Pancreas (tissue), 10 donors: ENCODE measurements at regions not wholly inside any gene's neighbourhood (a gene's known extent, or its start where the extent isn't known, plus 50 kb on each side); places are given as distances from the start of the nearest gene placed in this dataset.

Experiments
- ATAC-seq, 4 donors: fragments of 200-7000 bp; cut with Tn5 transposase; one replicate each; pipeline versions ENCODE4 v1.8.0 to v1.9.1; 2020; ENCODE audit warnings: mild to moderate bottlenecking in 4 of 4, moderate library complexity in 4 of 4
- DNase-seq, 6 donors: peaks; one replicate each; pipeline ENCODE4 v3.0.0-alpha.2; 2020
- FAIRE-seq: peaks from 2 replicates; lab custom pipeline; 2012; peaks lifted over from hg19 to GRCh38; lab: Jason Lieb, UNC
- H3K27ac ChIP-seq, 4 donors: fragments of 200-600 bp; sonication (generic); 1 replicate in 3 of 4; 2 replicates in 1 of 4; pipeline versions ENCODE4 v1.5.0 to v1.8.0; 2020
- H3K27me3 ChIP-seq, 4 donors: fragments of 200-600 bp; one replicate each; pipeline ENCODE4 v1.8.0; 2021
- H3K36me3 ChIP-seq, 3 donors: fragments of 200-600 bp; sonication (generic) in 1 of 3; one replicate each; pipeline versions ENCODE4 v1.5.0 to v1.8.0; 2020 to 2021
- H3K4me1 ChIP-seq, 3 donors: fragments of 200-600 bp; one replicate each; pipeline ENCODE4 v1.8.0; 2021
- H3K4me3 ChIP-seq, 4 donors: fragments of 200-600 bp; sonication (generic) in 2 of 4; one replicate each; pipeline versions ENCODE4 v1.5.0 to v1.8.0; 2020 to 2021
- H3K9me3 ChIP-seq, 4 donors: fragments of 200-600 bp; one replicate each; pipeline ENCODE4 v1.8.0; 2021
- CTCF ChIP-seq, 4 donors: fragments of 200-600 bp; sonication (generic) in 3 of 4; IDR thresholded peaks; one replicate each; pipeline versions ENCODE4 v1.5.0 to v1.8.0; 2021; ENCODE audit warnings: antibody characterized with exemption in 4 of 4
- WGBS, 2 donors: extraction: QIAGEN DNeasy Blood & Tissue Kit; methylation state at CpG; one replicate each; pipeline ENCODE4 v1.1.7; 2013; 5-methylcytosine and 5-hydroxymethylcytosine counted together
- intact Hi-C, 3 donors: fragments of 100-400 bp; cut with DNase I; formaldehyde crosslinking; loops; one replicate each; pipeline versions ENCODE4 v1.11.1 to v1.14.2; 2022
- donor health status: healthy with polysubstance abuse.
- donor health status: DM: no; HTN: no; CAD: no; lungs with moderate emphysema.
- donor health status: DM: no; HTN: no; CAD: no.
- donor health status: control.
- donor health status: control.
- donor health status: Bipolar disorder and iron deficiency.
- donor health status: DM: yes; HTN: yes; CAD: no.
- donor health status: DM: no; HTN: no; CAD: no.
- donor health status: DM: no; HTN: no; CAD: no.
- donor health status: DM: yes; HTN: yes; CAD: no.

- DNase-seq: no peak
- no peak overlapping the region for H3K27ac ChIP-seq
- 82 to 87% methylated on average over 13 of the region's 13 CpGs for WGBS, 2 donors
Observed at GRCh38 chr2:196230061-196230854, 58.9 kb upstream of the STK17B start.

GRCh38 chr2:196233021-196233804 is 61.8 kb upstream of the STK17B start:
- no peak for TF ChIP-seq CTCF (IDR thresholded peaks at IDR 0.05)
- intact Hi-C loops: no loop called here
- Histone ChIP-seq H3K4me1 (peaks cover 14 to 22% (median 17%) of the 10 kb centered on the region in 3 donors), H3K27ac (peak overlapping the region in 3 of 4 donors; percentile 23 to 71 (median 48)), H3K9me3 (no peaks in the 10 kb centered on the region), H3K27me3 (no peaks in the 10 kb centered on the region), H3K36me3 (no peaks in the 10 kb centered on the region), H3K4me3 (no peak overlapping the region)
- peak in 4 of 6 donors; percentile 25 to 65 (median 40) for DNase-seq
- ATAC-seq: peak; percentile 88 to 91 (median 90)
- no peak for FAIRE-seq
- 15 to 18% methylated on average over 5 of the region's 5 CpGs for WGBS, 2 donors

More at GRCh38 chr2:196230061-196230854, 58.9 kb upstream of the STK17B start:
- peaks cover 14 to 22% (median 17%) of the 10 kb centered on the region in 3 donors for H3K4me1 ChIP-seq
- intact Hi-C loops: no loop called here
- TF ChIP-seq CTCF (IDR thresholded peaks at IDR 0.05): no peak
- no peaks in the 10 kb centered on the region for H3K9me3 ChIP-seq
- FAIRE-seq (no peak), ATAC-seq (peak in 2 of 4 donors; percentile 15 to 24)
- no peaks in the 10 kb centered on the region for H3K36me3 ChIP-seq
- H3K27me3 ChIP-seq: no peaks in the 10 kb centered on the region
- H3K4me3 ChIP-seq: no peak overlapping the region

GRCh38 chr2:196233805-196234475 is 62.6 kb upstream of the STK17B start:
- no peak for FAIRE-seq
- no peaks in the 10 kb centered on the region for H3K36me3 ChIP-seq
- no peaks in the 10 kb centered on the region for H3K27me3 ChIP-seq
- peaks cover 14 to 22% (median 17%) of the 10 kb centered on the region in 3 donors for H3K4me1 ChIP-seq
- intact Hi-C loops: no loop called here
- TF ChIP-seq CTCF (IDR thresholded peaks at IDR 0.05): no peak
- peak overlapping the region in 3 of 4 donors; percentile 23 to 71 (median 48) for H3K27ac ChIP-seq
- no peaks in the 10 kb centered on the region for H3K9me3 ChIP-seq
- H3K4me3 ChIP-seq: no peak overlapping the region
- no peak for DNase-seq
- ATAC-seq: peak in 3 of 4 donors; percentile 17 to 44 (median 22)
- 43 to 58% methylated on average over 4 of the region's 4 CpGs for WGBS, 2 donors

GRCh38 chr2:196234672-196235071 is 63.3 kb upstream of the STK17B start:
- Histone ChIP-seq H3K9me3 (no peaks in the 10 kb centered on the region), H3K27ac (no peak overlapping the region), H3K36me3 (no peaks in the 10 kb centered on the region), H3K27me3 (no peaks in the 10 kb centered on the region), H3K4me3 (no peak overlapping the region), H3K4me1 (peaks cover 14 to 22% (median 17%) of the 10 kb centered on the region in 3 donors)
- ATAC-seq (no peak), DNase-seq (no peak), FAIRE-seq (no peak)
- intact Hi-C loops: no loop called here
- WGBS, 2 donors: 90 to 91% methylated on average over 4 of the region's 4 CpGs
- no peak for TF ChIP-seq CTCF (IDR thresholded peaks at IDR 0.05)
